NCI-H345 treated with DMSO at 0.1 percent for 48 hours (cell line): ENCODE measurements at regions not wholly inside any gene's neighbourhood (a gene's known extent, or its start where the extent isn't known, plus 50 kb on each side); places are given as distances from the start of the nearest gene placed in this dataset.

Experiments used
- DNase-seq: peaks from one replicate; lab custom pipeline; 2025; ENCODE audit not compliant: unreplicated experiment; lab: John Stamatoyannopoulos, UW

- no peak for DNase-seq
Measured at GRCh38 chr3:72248869-72249268, 463.9 kb upstream of the PROK2 start.

GRCh38 chr3:72248389-72248761 is 463.4 kb upstream of the PROK2 start:
- DNase-seq, result no peak

GRCh38 chr3:72247645-72248388 is 462.9 kb upstream of the PROK2 start:
- no peak for DNase-seq

- no peak for DNase-seq
Measured at GRCh38 chr3:72247126-72247525, 462.2 kb upstream of the PROK2 start.

- DNase-seq, result no peak
Measured at GRCh38 chr3:72246685-72247084, 461.7 kb upstream of the PROK2 start.

GRCh38 chr3:72245183-72245811 is 460.3 kb upstream of the PROK2 start:
- no peak for DNase-seq

- no peak for DNase-seq
Measured at GRCh38 chr3:72244396-72244795, 459.4 kb upstream of the PROK2 start.

GRCh38 chr3:72242326-72242725 is 457.4 kb upstream of the PROK2 start:
- no peak for DNase-seq

- no peak for DNase-seq
Measured at GRCh38 chr3:72241525-72241924, 456.6 kb upstream of the PROK2 start.

GRCh38 chr3:72240531-72240930 is 455.6 kb upstream of the PROK2 start:
- no peak for DNase-seq

GRCh38 chr3:72238801-72239200 is 453.9 kb upstream of the PROK2 start:
- DNase-seq, result no peak

- DNase-seq, result no peak
Measured at GRCh38 chr3:72238010-72238691, 453.2 kb upstream of the PROK2 start.

- no peak for DNase-seq
Measured at GRCh38 chr3:72237679-72238009, 452.7 kb upstream of the PROK2 start.

- DNase-seq, result no peak
Measured at GRCh38 chr3:72234391-72234790, 449.4 kb upstream of the PROK2 start.

- DNase-seq, result no peak
Measured at GRCh38 chr3:72233571-72233970, 448.6 kb upstream of the PROK2 start.

GRCh38 chr3:72232777-72233176 is 447.8 kb upstream of the PROK2 start:
- DNase-seq, result no peak

GRCh38 chr3:72232331-72232730 is 447.4 kb upstream of the PROK2 start:
- DNase-seq, result no peak

GRCh38 chr3:72231439-72232196 is 446.7 kb upstream of the PROK2 start:
- DNase-seq, result no peak

GRCh38 chr3:72230774-72231379 is 445.9 kb upstream of the PROK2 start:
- DNase-seq, result no peak

- DNase-seq, result no peak
Measured at GRCh38 chr3:72229952-72230351, 445.0 kb upstream of the PROK2 start.

GRCh38 chr3:72227486-72228070 is 442.6 kb upstream of the PROK2 start:
- DNase-seq, result no peak
